Ovary (tissue), 7 donors: ENCODE measurements at regions not wholly inside any gene's neighbourhood (a gene's known extent, or its start where the extent isn't known, plus 50 kb on each side); places are given as distances from the start of the nearest gene placed in this dataset.

Experiments used
- DNase-seq, 5 donors: peaks; one replicate each; pipeline ENCODE4 v3.0.0-alpha.2; 2019 to 2020
- H3K27ac ChIP-seq, 2 donors: fragments of 200-600 bp; one replicate each; pipeline versions ENCODE4 v1.5.1 to v1.8.0; 2019 to 2022
- H3K27me3 ChIP-seq: fragments of 200-600 bp; one replicate; pipeline ENCODE4 v1.8.0; 2022
- H3K36me3 ChIP-seq: fragments of 200-600 bp; sonication (generic); one replicate; pipeline ENCODE4 v1.5.1; 2019
- H3K4me1 ChIP-seq: one replicate; pipeline ENCODE4 v1.8.1; 2013; ENCODE audit warnings: mild to moderate bottlenecking, moderate library complexity; ENCODE audit not compliant: insufficient read depth
- H3K4me3 ChIP-seq: fragments of 200-600 bp; sonication (generic); one replicate; pipeline ENCODE4 v1.5.1; 2017
- H3K9me3 ChIP-seq, 2 donors: fragments of 200-600 bp in 1 of 2; sonication (generic) in 1 of 2; one replicate each; pipeline versions ENCODE4 v1.5.1 to v1.8.1; 2013 to 2019; ENCODE audit warnings: mild to moderate bottlenecking in 1 of 2, moderate library complexity in 1 of 2
- EP300 ChIP-seq: sonication (generic); formaldehyde crosslinking; IDR thresholded peaks from one replicate; pipeline ENCODE4 v1.6.1; 2017; ENCODE audit warnings: antibody characterized with exemption
- POLR2A ChIP-seq: fragments of 450-650 bp; IDR thresholded peaks from one replicate; pipeline ENCODE4 v1.6.1; 2017; ENCODE audit warnings: antibody characterized with exemption, mild to moderate bottlenecking, moderate library complexity
- WGBS, 3 donors: extraction: QIAGEN DNeasy Blood & Tissue Kit in 1 of 3; methylation state at CpG; one replicate each; pipeline versions ENCODE4 v1.1.5 to v1.1.7; 2013 to 2017; 5-methylcytosine and 5-hydroxymethylcytosine counted together
- intact Hi-C, 4 donors: fragments of 100-400 bp; cut with DNase I; formaldehyde crosslinking; loops; one replicate each; pipeline versions ENCODE4 v1.11.0 to v1.15.1; 2022 to 2023
- TF ChIP-seq, protein P1 (sequence below), 3 donors: fragments of 450-650 bp in 2 of 3; fragments of 200-600 bp in 1 of 3; IDR thresholded peaks; one replicate each; pipeline versions ENCODE4 v1.5.1 to v1.8.0; 2016 to 2022; ENCODE audit warnings: antibody characterized with exemption in 3 of 3, mild to moderate bottlenecking in 1 of 3
- donor health status: DM: no; HTN: no; CAD: no; lungs with moderate emphysema.
- donor health status: DM: no; HTN: no; CAD: no.
- donor health status: Bipolar disorder and iron deficiency.
- donor health status: DM: no; HTN: no; CAD: no.
- donor health status: DM: yes; HTN: yes; CAD: no.

DNA sequence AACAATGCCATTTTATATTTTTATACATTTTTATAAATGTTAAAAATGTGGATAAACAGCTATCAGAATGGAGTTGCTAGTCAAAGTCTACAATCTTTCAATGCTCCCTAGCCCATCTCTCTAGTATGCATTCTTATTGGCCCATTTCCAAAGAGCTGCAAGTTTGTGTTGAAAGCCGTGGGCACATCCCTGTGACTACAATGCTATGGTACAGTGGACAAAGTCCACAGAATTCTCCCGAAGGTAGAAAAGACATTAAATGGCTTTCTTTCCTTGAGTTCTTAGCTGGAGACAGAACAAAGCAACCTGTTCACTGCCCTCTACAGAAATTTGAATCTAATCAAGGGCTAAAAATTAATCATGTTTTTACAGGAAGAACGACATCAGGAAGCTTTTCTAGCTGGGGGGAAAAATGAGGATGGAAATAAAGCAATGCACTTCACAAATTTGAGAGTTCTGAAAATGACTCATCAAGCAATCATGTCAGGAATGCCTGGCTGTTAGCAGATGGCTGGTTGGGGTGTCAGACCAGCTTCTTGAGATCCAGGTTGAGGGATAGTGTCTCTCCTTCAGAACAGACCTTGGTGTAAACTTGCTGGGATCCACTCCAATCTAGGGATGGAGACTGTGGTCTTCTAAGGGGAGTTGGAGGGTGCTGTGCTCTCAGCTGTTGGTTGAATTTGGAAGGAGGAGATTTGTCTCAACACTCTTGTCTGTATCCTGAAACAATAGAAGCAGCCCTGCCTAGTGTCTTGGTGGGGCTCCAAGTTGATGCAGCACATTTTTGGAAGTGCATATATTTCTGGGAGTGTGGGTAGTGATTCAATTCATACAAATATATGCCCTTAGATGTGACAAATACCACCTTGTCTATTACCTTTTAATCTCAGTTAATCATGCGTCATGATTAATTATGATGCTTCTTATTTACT is 143.4 kb upstream of the PHACTR1 start:
- H3K27ac ChIP-seq: no peak overlapping the region
- H3K36me3 ChIP-seq: no peaks in the 10 kb centered on the region
- H3K4me1 ChIP-seq: no peaks in the 10 kb centered on the region
- H3K9me3 ChIP-seq: no peaks in the 10 kb centered on the region
- intact Hi-C loops: no loop called here
- no peak for DNase-seq
- TF ChIP-seq, protein P1, sequence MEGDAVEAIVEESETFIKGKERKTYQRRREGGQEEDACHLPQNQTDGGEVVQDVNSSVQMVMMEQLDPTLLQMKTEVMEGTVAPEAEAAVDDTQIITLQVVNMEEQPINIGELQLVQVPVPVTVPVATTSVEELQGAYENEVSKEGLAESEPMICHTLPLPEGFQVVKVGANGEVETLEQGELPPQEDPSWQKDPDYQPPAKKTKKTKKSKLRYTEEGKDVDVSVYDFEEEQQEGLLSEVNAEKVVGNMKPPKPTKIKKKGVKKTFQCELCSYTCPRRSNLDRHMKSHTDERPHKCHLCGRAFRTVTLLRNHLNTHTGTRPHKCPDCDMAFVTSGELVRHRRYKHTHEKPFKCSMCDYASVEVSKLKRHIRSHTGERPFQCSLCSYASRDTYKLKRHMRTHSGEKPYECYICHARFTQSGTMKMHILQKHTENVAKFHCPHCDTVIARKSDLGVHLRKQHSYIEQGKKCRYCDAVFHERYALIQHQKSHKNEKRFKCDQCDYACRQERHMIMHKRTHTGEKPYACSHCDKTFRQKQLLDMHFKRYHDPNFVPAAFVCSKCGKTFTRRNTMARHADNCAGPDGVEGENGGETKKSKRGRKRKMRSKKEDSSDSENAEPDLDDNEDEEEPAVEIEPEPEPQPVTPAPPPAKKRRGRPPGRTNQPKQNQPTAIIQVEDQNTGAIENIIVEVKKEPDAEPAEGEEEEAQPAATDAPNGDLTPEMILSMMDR (IDR thresholded peaks at IDR 0.05): no peak
- TF ChIP-seq POLR2A: no peak
- TF ChIP-seq EP300: no peak
- WGBS, 3 donors: 53 to 59% (median 53%) methylated on average over 4 of the region's 4 CpGs
- H3K4me3 ChIP-seq: no peak overlapping the region
- H3K27me3 ChIP-seq: no peaks in the 10 kb centered on the region

DNA sequence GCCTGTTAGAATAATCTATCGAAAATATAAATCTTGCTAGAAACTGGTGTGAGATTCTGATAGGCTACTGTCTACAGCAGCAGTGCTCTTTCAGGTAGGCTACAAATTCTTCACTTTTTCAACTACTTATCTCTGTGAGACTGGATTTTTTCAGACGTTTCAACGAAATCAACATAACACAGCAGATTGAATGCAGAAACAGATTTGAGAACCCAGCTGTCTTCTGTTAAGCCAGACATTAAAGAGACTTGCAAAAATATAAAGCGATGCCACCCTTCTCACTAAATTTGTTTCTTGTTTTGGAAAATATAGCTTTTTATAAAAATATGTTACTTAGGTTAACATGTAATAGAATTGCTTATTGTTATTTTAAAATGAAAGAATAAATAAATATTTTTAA is 140.6 kb upstream of the PHACTR1 start:
- 59 to 63% (median 60%) methylated on average over 4 of the region's 4 CpGs for WGBS, 3 donors
- Histone ChIP-seq H3K36me3 (no peaks in the 10 kb centered on the region), H3K4me3 (no peak overlapping the region), H3K27ac (no peak overlapping the region), H3K27me3 (no peaks in the 10 kb centered on the region), H3K4me1 (no peaks in the 10 kb centered on the region), H3K9me3 (no peaks in the 10 kb centered on the region)
- intact Hi-C loops: no loop called here
- TF ChIP-seq POLR2A (no peak), EP300 (no peak)
- TF ChIP-seq, protein P1 (IDR thresholded peaks at IDR 0.05): no peak
- no peak for DNase-seq

DNA sequence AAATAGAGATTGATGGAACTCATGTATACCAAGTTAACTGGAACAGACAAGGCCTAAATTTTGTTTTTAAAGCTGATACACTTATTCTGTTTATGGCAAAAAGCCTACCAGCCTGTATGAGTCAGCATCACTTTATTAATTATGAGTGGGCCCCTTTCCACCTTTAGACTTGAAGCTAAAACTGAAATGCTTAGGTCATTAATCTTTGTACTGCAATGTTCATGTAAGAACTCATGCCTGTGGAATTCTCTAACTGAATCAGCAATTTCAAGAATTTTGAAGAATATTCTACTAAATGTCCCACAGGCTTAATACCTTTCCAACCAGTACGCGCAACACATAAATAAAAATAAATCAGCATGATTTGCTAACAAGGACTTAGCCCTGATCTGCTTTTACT is 140.2 kb upstream of the PHACTR1 start:
- Histone ChIP-seq H3K4me3 (no peak overlapping the region), H3K27me3 (no peaks in the 10 kb centered on the region), H3K27ac (no peak overlapping the region), H3K36me3 (no peaks in the 10 kb centered on the region), H3K9me3 (no peaks in the 10 kb centered on the region), H3K4me1 (no peaks in the 10 kb centered on the region)
- DNase-seq: no peak
- WGBS, 3 donors: 75 to 87% (median 85%) methylated on average over 2 of the region's 2 CpGs
- intact Hi-C loops: no loop called here
- TF ChIP-seq POLR2A: no peak
- TF ChIP-seq, protein P1 (IDR thresholded peaks at IDR 0.05): no peak
- no peak for TF ChIP-seq EP300

DNA sequence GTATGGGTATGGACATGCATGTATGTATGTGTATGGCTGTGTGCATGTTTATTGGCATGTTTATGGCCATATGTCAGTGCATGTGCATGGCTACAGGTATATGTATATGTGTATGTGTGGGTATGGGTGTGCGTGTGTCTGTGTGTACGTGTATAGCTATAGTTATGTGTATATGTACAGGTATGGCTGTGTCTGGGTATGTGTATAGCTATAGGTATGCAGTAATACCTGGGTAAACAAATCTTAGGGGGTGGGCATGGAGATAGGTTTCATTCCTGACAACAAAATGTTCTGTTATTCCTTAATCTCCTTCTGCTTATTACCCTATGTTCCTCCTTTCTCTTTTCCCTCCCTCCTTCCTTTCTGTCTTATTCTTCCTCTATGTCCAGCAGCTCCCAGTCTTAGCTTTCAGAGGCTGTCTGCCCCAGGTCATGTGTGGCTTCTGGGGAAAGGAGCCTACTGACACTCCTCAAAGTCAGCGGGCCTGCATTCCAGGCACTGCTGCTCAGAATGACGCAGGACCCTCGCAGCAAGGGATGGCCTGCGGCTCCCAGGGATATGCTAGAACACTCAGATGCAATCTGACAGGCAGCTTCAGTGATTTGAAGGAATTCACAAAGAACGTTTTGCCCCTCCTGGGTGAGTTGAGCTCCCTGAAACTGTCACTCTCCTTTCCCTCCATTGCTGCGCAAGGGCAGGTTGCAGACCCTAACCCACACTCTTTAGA is 139.3 kb upstream of the PHACTR1 start:
- Histone ChIP-seq H3K27me3 (no peaks in the 10 kb centered on the region), H3K4me3 (no peak overlapping the region), H3K36me3 (no peaks in the 10 kb centered on the region), H3K27ac (no peak overlapping the region), H3K9me3 (no peaks in the 10 kb centered on the region), H3K4me1 (no peaks in the 10 kb centered on the region)
- TF ChIP-seq EP300 (no peak), POLR2A (no peak)
- TF ChIP-seq, protein P1 (IDR thresholded peaks at IDR 0.05): no peak
- WGBS, 3 donors: 77 to 78% (median 77%) methylated on average over 8 of the region's 8 CpGs
- intact Hi-C loops: no loop called here
- DNase-seq: no peak
